ENCODE measurements at regions not wholly inside any gene's neighbourhood (a gene's known extent, or its start where the extent isn't known, plus 50 kb on each side); places are given as distances from the start of the nearest gene placed in this dataset.

DNA sequence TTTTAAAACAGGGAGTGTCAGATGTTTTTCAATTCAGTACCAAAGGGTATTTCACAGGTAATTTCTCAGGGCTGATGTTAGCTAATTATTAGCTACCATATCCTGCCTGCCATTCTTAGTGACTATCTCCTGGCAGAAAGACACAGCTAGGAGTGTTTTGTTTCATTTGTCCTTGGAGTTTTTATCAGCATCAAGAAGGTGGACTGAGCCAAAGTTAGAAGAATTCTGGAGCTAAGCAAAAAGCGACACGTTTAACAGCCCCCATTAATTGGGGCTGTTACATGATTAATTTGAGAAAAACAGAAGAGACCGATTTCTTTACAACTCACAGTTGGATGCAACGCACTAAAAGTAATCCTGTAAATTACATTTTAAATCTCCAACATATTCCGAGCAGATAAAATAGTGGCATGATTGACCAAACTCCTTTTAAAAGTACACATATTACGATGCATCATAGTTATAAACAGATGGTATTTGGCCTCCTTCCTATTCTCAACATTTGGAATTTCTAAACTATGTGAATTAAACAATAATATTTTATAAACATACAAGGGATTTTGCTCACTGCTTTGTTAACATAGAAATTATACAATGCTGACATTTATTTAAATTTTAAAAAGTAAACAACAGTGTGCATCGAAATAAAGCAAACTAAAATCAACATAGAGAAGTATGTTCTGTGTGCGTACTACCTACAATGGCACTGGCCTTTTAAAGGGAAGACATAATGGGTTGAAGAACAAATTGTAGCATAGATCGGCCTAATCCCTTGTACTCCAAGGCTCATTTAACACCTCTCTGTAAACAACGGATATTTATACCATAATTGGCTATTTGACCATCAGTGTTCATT is 585.1 kb downstream of the ZEB2 start:
- H3K4me2 ChIP-seq (ENCODE audit: low read depth, low read length, poor library complexity, severe bottlenecking): no peak overlapping the region
- no peaks in the 10 kb centered on the region for H4K20me1 ChIP-seq (ENCODE audit: low read depth, low read length)
- H3K9me3 ChIP-seq (ENCODE audit: insufficient read depth, low read length): no peaks in the 10 kb centered on the region
- H3K9ac ChIP-seq (ENCODE audit: low read length): no peak overlapping the region
- H3K36me3 ChIP-seq (ENCODE audit: low read length): no peaks in the 10 kb centered on the region
- no peak for TF ChIP-seq EZH2phosphoT487 (conservative IDR thresholded peaks at IDR 0.05; ENCODE audit: low read length)
- TF ChIP-seq, protein P1, sequence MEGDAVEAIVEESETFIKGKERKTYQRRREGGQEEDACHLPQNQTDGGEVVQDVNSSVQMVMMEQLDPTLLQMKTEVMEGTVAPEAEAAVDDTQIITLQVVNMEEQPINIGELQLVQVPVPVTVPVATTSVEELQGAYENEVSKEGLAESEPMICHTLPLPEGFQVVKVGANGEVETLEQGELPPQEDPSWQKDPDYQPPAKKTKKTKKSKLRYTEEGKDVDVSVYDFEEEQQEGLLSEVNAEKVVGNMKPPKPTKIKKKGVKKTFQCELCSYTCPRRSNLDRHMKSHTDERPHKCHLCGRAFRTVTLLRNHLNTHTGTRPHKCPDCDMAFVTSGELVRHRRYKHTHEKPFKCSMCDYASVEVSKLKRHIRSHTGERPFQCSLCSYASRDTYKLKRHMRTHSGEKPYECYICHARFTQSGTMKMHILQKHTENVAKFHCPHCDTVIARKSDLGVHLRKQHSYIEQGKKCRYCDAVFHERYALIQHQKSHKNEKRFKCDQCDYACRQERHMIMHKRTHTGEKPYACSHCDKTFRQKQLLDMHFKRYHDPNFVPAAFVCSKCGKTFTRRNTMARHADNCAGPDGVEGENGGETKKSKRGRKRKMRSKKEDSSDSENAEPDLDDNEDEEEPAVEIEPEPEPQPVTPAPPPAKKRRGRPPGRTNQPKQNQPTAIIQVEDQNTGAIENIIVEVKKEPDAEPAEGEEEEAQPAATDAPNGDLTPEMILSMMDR (IDR thresholded peaks at IDR 0.05; ENCODE audit: insufficient read depth, low read length, poor library complexity, severe bottlenecking): no peak
- no peaks in the 10 kb centered on the region for H3K9me2 ChIP-seq (replicated peaks; ENCODE audit: insufficient read depth, low read length)
- H3K27me3 ChIP-seq (ENCODE audit: low read length): no peaks in the 10 kb centered on the region
- H3K27ac ChIP-seq (ENCODE audit: low read depth, low read length): no peak overlapping the region
- H2AFZ ChIP-seq (ENCODE audit: low read depth, low read length, severe bottlenecking): no peak overlapping the region
- no peak overlapping the region for H3K4me3 ChIP-seq (ENCODE audit: insufficient read depth, low read length, poor library complexity, severe bottlenecking)
- H3F3A ChIP-seq (ENCODE audit: insufficient read depth): no peaks in the 10 kb centered on the region
- H3K79me2 ChIP-seq (ENCODE audit: insufficient read depth, low read length): no peaks in the 10 kb centered on the region

DNA sequence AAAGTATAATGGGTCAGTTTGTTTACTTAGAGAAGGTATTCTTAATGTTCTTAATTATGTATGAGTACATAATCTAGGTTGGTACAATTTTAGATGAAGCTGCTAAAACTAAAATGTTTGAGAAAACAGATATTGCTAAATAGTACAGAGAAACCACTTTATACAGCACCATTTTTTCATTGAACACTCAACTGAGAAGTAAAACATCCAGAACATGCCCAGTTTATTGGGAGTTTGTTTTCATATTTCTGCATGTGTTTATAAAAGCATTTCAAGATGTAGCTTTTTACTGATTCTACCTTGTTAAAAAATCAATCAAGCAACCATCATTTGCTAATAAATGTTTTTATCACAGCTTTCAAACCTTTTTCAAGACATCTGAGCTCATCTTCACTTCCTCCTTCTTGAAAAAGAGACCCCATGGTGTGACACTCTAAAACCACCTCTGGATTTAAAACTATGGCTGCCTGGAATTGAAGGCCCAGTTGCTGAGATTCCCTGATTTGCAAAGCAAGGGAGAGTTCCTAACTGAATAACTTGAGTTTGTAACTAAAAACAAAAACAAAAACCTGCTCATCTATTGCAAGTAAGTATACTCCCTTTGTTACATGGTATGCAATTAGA is 585.9 kb downstream of the ZEB2 start:
- H3K36me3 ChIP-seq (ENCODE audit: low read length): no peaks in the 10 kb centered on the region
- H3K4me3 ChIP-seq (ENCODE audit: insufficient read depth, low read length, poor library complexity, severe bottlenecking): no peak overlapping the region
- no peaks in the 10 kb centered on the region for H3K9me2 ChIP-seq (replicated peaks; ENCODE audit: insufficient read depth, low read length)
- no peak overlapping the region for H2AFZ ChIP-seq (ENCODE audit: low read depth, low read length, severe bottlenecking)
- no peaks in the 10 kb centered on the region for H3F3A ChIP-seq (ENCODE audit: insufficient read depth)
- H3K27me3 ChIP-seq (ENCODE audit: low read length): no peaks in the 10 kb centered on the region
- no peak overlapping the region for H3K27ac ChIP-seq (ENCODE audit: low read depth, low read length)
- no peaks in the 10 kb centered on the region for H3K9me3 ChIP-seq (ENCODE audit: insufficient read depth, low read length)
- TF ChIP-seq, protein P1 (IDR thresholded peaks at IDR 0.05; ENCODE audit: insufficient read depth, low read length, poor library complexity, severe bottlenecking): no peak
- TF ChIP-seq EZH2phosphoT487 (conservative IDR thresholded peaks at IDR 0.05; ENCODE audit: low read length): no peak
- no peak overlapping the region for H3K9ac ChIP-seq (ENCODE audit: low read length)
- H3K4me2 ChIP-seq (ENCODE audit: low read depth, low read length, poor library complexity, severe bottlenecking): no peak overlapping the region
- H4K20me1 ChIP-seq (ENCODE audit: low read depth, low read length): no peaks in the 10 kb centered on the region
- no peaks in the 10 kb centered on the region for H3K79me2 ChIP-seq (ENCODE audit: insufficient read depth, low read length)

DNA sequence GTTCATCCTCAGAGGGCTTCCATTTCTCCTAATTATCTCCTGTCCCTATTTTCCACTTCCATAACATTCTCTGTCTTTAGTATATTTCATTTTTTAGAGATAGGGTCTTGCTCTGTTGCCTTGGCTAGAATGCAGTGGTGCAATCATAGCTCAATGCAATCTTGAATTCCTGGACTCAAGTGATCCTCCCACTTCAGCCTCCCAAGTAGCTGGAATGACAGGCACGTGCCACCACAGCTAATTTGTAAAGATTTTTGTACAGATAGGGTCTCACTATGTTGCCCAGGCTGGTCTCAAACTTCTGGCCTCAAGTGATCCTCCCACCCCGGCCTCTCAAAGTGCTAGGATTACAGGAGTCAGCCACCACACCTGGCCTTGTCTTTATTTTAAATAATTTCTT is 589.0 kb downstream of the ZEB2 start:
- Histone ChIP-seq H3K9me3 (ENCODE audit: insufficient read depth, low read length) (no peaks in the 10 kb centered on the region), H3K79me2 (ENCODE audit: insufficient read depth, low read length) (no peaks in the 10 kb centered on the region), H3K4me3 (ENCODE audit: insufficient read depth, low read length, poor library complexity, severe bottlenecking) (no peak overlapping the region), H4K20me1 (ENCODE audit: low read depth, low read length) (no peaks in the 10 kb centered on the region), H3K27me3 (ENCODE audit: low read length) (no peaks in the 10 kb centered on the region), H2AFZ (ENCODE audit: low read depth, low read length, severe bottlenecking) (no peak overlapping the region), H3K9ac (ENCODE audit: low read length) (no peak overlapping the region), H3K27ac (ENCODE audit: low read depth, low read length) (no peak overlapping the region), H3K4me2 (ENCODE audit: low read depth, low read length, poor library complexity, severe bottlenecking) (no peak overlapping the region), H3F3A (ENCODE audit: insufficient read depth) (no peaks in the 10 kb centered on the region), H3K36me3 (ENCODE audit: low read length) (no peaks in the 10 kb centered on the region), H3K9me2 (replicated peaks; ENCODE audit: insufficient read depth, low read length) (no peaks in the 10 kb centered on the region)
- no peak for TF ChIP-seq EZH2phosphoT487 (conservative IDR thresholded peaks at IDR 0.05; ENCODE audit: low read length)
- TF ChIP-seq, protein P1 (IDR thresholded peaks at IDR 0.05; ENCODE audit: insufficient read depth, low read length, poor library complexity, severe bottlenecking): no peak

Measured in SU-DHL-6 (cell line).